ENCODE measurements at regions not wholly inside any gene's neighbourhood (a gene's known extent, or its start where the extent isn't known, plus 50 kb on each side); places are given as distances from the start of the nearest gene placed in this dataset.

GRCh38 chr5:163978897-163979296, 473.5 kb downstream of the MAT2B start:
- TF ChIP-seq CTCF (IDR thresholded peaks at IDR 0.05), result no peak
- TF ChIP-seq POLR2A (IDR thresholded peaks at IDR 0.05), result no peak

All from thyroid gland (tissue), 4 donors.